Fibroblast of lung (primary cell): ENCODE measurements at regions not wholly inside any gene's neighbourhood (a gene's known extent, or its start where the extent isn't known, plus 50 kb on each side); places are given as distances from the start of the nearest gene placed in this dataset.
A peak's percentile ranks its signal among the peaks of the same experiment; 100 is the strongest.

Experiments used
- DNase-seq, 2 donors: peaks; one replicate each; pipeline versions ENCODE4 v3.0.0 to v3.0.0-alpha.2; 2010; ENCODE audit warnings: low read depth in 2 of 2
- H2AFZ ChIP-seq: 2 replicates; pipeline ENCODE4 v1.5.1; 2012; ENCODE audit warnings: low read length, control low read depth, inconsistent platforms
- H3K27ac ChIP-seq: 2 replicates; pipeline ENCODE4 v1.5.1; 2011; ENCODE audit warnings: low read length, control low read depth; ENCODE audit not compliant: insufficient read depth
- H3K27me3 ChIP-seq: 2 replicates; pipeline ENCODE4 v1.5.1; 2011; ENCODE audit warnings: mild to moderate bottlenecking, low read length; ENCODE audit not compliant: control insufficient read depth, insufficient read depth
- H3K36me3 ChIP-seq: 2 replicates; pipeline ENCODE4 v1.5.1; 2011; ENCODE audit warnings: low read length; ENCODE audit not compliant: control insufficient read depth, insufficient read depth
- H3K4me1 ChIP-seq: 2 replicates; pipeline ENCODE4 v1.5.1; 2011; ENCODE audit warnings: low read length; ENCODE audit not compliant: control insufficient read depth, insufficient read depth; ENCODE audit errors: extremely low read depth
- H3K4me2 ChIP-seq: 2 replicates; pipeline ENCODE4 v1.5.1; 2011; ENCODE audit warnings: low read length, control low read depth; ENCODE audit not compliant: insufficient read depth; ENCODE audit errors: extremely low read depth
- H3K4me3 ChIP-seq, 4 experiments: fragments of 200-600 bp in 1 of 4; sonication (generic) in 1 of 4; replicated peaks in 1 of 4; 2 replicates each; pipeline ENCODE4 v1.5.1; 2011 to 2016; ENCODE audit warnings: low read length in 4 of 4, low read depth in 3 of 4, mild to moderate bottlenecking in 3 of 4, control low read depth in 2 of 4, inconsistent platforms in 1 of 4, mixed read lengths in 1 of 4; ENCODE audit not compliant: insufficient read depth in 1 of 4; ENCODE audit errors: control extremely low read depth in 1 of 4
- H3K79me2 ChIP-seq: 2 replicates; pipeline ENCODE4 v1.5.1; 2012; ENCODE audit warnings: mild to moderate bottlenecking, low read length, inconsistent platforms; ENCODE audit not compliant: control insufficient read depth, insufficient read depth
- H3K9ac ChIP-seq: 2 replicates; pipeline ENCODE4 v1.5.1; 2011; ENCODE audit warnings: mild to moderate bottlenecking, low read length, control low read depth; ENCODE audit not compliant: insufficient read depth
- H3K9me3 ChIP-seq: 2 replicates; pipeline ENCODE4 v1.5.1; 2012; ENCODE audit warnings: low read depth, low read length; ENCODE audit not compliant: control insufficient read depth, insufficient read depth
- H4K20me1 ChIP-seq: 2 replicates; pipeline ENCODE4 v1.5.1; 2011; ENCODE audit warnings: low read length; ENCODE audit not compliant: control insufficient read depth, insufficient read depth; ENCODE audit errors: extremely low read depth
- CTCF ChIP-seq, 2 donors: IDR thresholded peaks in 1 of 2; conservative IDR thresholded peaks in 1 of 2; 1 replicate in 1 of 2; 2 replicates in 1 of 2; pipeline ENCODE4 v1.5.1; 2011 to 2012; ENCODE audit warnings: low read length in 2 of 2, control low read depth in 1 of 2, inconsistent platforms in 1 of 2, low read depth in 1 of 2, mild to moderate bottlenecking in 1 of 2
- EZH2 ChIP-seq: IDR thresholded peaks from 2 replicates; pipeline ENCODE4 v1.5.1; 2012; ENCODE audit warnings: low read length, control low read depth, mild to moderate bottlenecking; ENCODE audit errors: missing control alignments

- DNase-seq, result peak in 1 of 2 donors; percentile 45
- H2AFZ ChIP-seq, result no peak overlapping the region
- peaks cover 2% of the 10 kb centered on the region for H3K27me3 ChIP-seq
- no peaks in the 10 kb centered on the region for H3K4me1 ChIP-seq
- H3K4me3 ChIP-seq, result no peak overlapping the region
- no peak overlapping the region for H3K4me2 ChIP-seq
- no peaks in the 10 kb centered on the region for H3K36me3 ChIP-seq
- TF ChIP-seq EZH2, result no peak
- TF ChIP-seq CTCF (conservative IDR thresholded peaks at IDR 0.05 in 1 of 2, IDR thresholded peaks at IDR 0.05 in 1 of 2; ENCODE audit: low read depth in 1 of 2, low read length in 2 of 2), result no peak
- no peaks in the 10 kb centered on the region for H3K79me2 ChIP-seq
- no peak overlapping the region for H3K9ac ChIP-seq
- no peaks in the 10 kb centered on the region for H4K20me1 ChIP-seq
- no peak overlapping the region for H3K27ac ChIP-seq
- no peaks in the 10 kb centered on the region for H3K9me3 ChIP-seq
These were observed 146.6 kb downstream of the DHX35 start for GRCh38 chr20:39108746-39109145.

- no peak for TF ChIP-seq CTCF (conservative IDR thresholded peaks at IDR 0.05 in 1 of 2, IDR thresholded peaks at IDR 0.05 in 1 of 2; ENCODE audit: low read depth in 1 of 2, low read length in 2 of 2)
- TF ChIP-seq EZH2, result no peak
- Histone ChIP-seq H2AFZ (no peak overlapping the region), H4K20me1 (no peaks in the 10 kb centered on the region), H3K4me2 (no peak overlapping the region), H3K79me2 (no peaks in the 10 kb centered on the region), H3K27me3 (peaks cover 2% of the 10 kb centered on the region), H3K36me3 (no peaks in the 10 kb centered on the region), H3K9me3 (no peaks in the 10 kb centered on the region), H3K4me1 (no peaks in the 10 kb centered on the region), H3K27ac (no peak overlapping the region), H3K4me3 (no peak overlapping the region), H3K9ac (no peak overlapping the region)
- DNase-seq, result no peak
These were observed 145.6 kb downstream of the DHX35 start for GRCh38 chr20:39107741-39108140.

GRCh38 chr20:39106791-39107190, 144.6 kb downstream of the DHX35 start:
- Histone ChIP-seq H3K9me3 (no peaks in the 10 kb centered on the region), H3K27me3 (peaks cover 2% of the 10 kb centered on the region), H3K9ac (no peak overlapping the region), H3K36me3 (no peaks in the 10 kb centered on the region), H2AFZ (no peak overlapping the region), H4K20me1 (no peaks in the 10 kb centered on the region), H3K79me2 (no peaks in the 10 kb centered on the region), H3K4me2 (no peak overlapping the region), H3K4me3 (no peak overlapping the region), H3K27ac (no peak overlapping the region), H3K4me1 (no peaks in the 10 kb centered on the region)
- TF ChIP-seq EZH2 (no peak), CTCF (conservative IDR thresholded peaks at IDR 0.05 in 1 of 2, IDR thresholded peaks at IDR 0.05 in 1 of 2; ENCODE audit: low read depth in 1 of 2, low read length in 2 of 2) (no peak)
- no peak for DNase-seq
